ENCODE measurements at regions not wholly inside any gene's neighbourhood (a gene's known extent, or its start where the extent isn't known, plus 50 kb on each side); places are given as distances from the start of the nearest gene placed in this dataset.

GRCh38 chr12:62078020-62078419, 182.2 kb upstream of the USP15 start:
- TF ChIP-seq CTCF (conservative IDR thresholded peaks at IDR 0.05; ENCODE audit: low read length) = no peak
- no peak for TF ChIP-seq EZH2phosphoT487 (IDR thresholded peaks at IDR 0.05; ENCODE audit: borderline replicate concordance, low read depth, low read length)

All from OCI-LY7 (cell line).